OCI-LY7 (cell line): ENCODE measurements at regions not wholly inside any gene's neighbourhood (a gene's known extent, or its start where the extent isn't known, plus 50 kb on each side); places are given as distances from the start of the nearest gene placed in this dataset.

Source experiments
- CTCF ChIP-seq: fragments of 200-600 bp; sonication (generic); conservative IDR thresholded peaks from 2 replicates; pipeline ENCODE4 v1.5.1; 2014; ENCODE audit warnings: mild to moderate bottlenecking, antibody characterized with exemption, low read length, moderate library complexity, mixed read lengths
- EZH2phosphoT487 ChIP-seq: fragments of 200-600 bp; sonication (generic); IDR thresholded peaks from 2 replicates; pipeline ENCODE4 v1.6.1; 2018; ENCODE audit warnings: low read depth, borderline replicate concordance, mild to moderate bottlenecking, mixed run types, antibody characterized with exemption, low read length, moderate library complexity, mixed read lengths

- TF ChIP-seq CTCF (no peak), EZH2phosphoT487 (no peak)
Measured at GRCh38 chr2:157984866-157985265, 108.7 kb upstream of the ACVR1 start.
